NAMALWA (cell line): ENCODE measurements at regions not wholly inside any gene's neighbourhood (a gene's known extent, or its start where the extent isn't known, plus 50 kb on each side); places are given as distances from the start of the nearest gene placed in this dataset.

Experiments
- DNase-seq: peaks from one replicate; pipeline ENCODE4 v3.0.0-alpha.2; 2015; ENCODE audit warnings: low spot score

- DNase-seq = no peak
Measured at GRCh38 chr3:27861046-27862036, 139.2 kb upstream of the EOMES start.

DNA sequence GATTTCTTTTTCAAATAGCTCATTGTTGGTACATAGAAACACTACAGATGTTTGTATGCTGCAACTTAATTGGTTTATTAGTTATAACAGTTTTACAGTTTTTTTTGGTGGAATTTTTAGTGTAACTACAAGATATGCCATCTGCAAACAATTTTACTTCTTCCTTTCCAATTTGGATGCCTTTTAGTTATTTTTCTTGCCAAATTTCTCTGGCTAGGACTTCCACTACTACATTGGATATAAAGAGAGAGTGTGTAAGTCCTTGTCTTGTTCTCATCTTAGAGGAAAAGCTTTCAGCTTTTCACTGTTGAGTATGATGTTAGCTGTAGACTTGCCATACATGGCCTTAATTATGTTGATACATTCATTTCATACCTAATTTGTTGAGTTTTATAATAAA, 143.6 kb upstream of the EOMES start:
- DNase-seq = no peak

DNA sequence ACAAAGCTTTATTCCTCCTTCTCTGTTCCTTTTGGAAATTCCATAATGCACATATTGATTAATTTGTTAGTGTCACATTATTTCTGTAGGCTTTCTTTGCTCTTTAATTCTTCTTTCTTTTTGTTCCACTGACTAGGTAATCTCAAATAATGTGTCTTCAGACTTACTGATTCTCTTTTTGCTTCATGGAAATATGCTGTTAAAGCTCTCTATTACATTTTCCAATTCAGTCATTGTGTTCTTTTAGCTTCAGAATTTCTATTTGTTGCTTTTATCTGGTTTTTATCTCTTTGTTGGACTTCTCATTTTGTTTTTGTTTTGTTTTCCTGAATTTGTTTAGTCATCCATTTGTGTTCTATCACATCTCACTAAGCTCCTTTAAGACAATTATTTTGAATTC, 147.0 kb upstream of the EOMES start:
- no peak for DNase-seq

DNA sequence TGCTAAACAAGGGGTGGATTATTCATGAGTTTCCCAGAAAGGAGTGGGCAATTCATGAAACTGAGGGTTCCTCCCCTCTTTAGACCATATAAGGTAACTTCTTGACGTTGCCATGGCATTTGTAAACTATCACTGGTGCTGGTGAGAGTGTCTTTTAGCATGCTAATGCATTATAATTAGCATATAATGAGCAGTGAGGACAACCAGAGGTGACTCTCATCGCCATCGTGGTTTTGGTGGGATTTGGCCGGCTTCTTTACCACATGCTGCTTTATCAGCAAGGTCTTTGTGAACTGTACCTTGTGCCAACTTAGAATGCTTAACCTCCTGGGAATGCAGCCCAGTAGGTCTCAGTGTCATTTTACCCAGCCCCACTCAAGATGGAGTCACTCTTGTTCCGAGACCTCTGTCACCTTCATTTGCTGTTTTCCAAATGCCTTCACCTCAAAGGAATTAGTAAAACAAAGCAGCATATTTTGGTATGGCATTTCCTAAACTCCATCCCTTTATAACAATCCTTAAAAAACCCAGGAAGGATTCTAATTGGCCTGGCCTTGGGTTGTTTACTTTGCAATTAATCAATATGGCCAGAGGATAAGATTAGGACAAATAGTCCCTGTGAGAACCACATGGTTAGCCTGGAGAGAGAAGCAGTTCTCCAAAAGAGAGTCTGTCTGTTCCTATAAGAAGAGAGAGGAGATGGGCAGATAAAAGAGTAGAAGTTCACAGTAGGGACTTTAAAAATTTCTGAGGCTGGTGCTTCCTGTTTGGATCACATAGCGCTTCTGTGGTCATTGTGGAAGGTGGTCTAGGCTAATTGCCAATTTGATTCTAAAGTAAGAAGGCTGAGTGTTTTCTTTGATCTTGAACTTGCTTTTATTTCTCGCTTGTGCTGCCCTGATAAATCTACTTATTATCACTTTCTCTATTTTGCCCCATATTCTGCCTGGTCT, 155.2 kb upstream of the EOMES start:
- DNase-seq = no peak

DNA sequence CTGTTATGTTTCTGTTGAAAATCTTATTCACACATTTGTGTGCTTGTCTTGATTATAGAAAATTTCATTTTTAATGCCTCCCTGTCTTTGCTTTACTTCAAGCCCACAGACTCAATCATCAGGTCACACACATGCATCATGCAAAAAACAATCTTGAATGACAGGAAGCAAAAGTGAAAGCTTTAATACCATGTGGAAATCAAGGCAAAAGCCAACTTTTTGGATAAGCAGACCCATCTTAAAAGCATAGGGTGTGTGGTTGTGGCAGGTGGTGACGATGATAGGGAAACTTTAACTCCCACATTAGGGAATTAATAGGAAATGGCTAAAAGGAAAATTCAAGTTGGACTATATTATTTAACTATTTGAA, 155.9 kb upstream of the EOMES start:
- no peak for DNase-seq

DNA sequence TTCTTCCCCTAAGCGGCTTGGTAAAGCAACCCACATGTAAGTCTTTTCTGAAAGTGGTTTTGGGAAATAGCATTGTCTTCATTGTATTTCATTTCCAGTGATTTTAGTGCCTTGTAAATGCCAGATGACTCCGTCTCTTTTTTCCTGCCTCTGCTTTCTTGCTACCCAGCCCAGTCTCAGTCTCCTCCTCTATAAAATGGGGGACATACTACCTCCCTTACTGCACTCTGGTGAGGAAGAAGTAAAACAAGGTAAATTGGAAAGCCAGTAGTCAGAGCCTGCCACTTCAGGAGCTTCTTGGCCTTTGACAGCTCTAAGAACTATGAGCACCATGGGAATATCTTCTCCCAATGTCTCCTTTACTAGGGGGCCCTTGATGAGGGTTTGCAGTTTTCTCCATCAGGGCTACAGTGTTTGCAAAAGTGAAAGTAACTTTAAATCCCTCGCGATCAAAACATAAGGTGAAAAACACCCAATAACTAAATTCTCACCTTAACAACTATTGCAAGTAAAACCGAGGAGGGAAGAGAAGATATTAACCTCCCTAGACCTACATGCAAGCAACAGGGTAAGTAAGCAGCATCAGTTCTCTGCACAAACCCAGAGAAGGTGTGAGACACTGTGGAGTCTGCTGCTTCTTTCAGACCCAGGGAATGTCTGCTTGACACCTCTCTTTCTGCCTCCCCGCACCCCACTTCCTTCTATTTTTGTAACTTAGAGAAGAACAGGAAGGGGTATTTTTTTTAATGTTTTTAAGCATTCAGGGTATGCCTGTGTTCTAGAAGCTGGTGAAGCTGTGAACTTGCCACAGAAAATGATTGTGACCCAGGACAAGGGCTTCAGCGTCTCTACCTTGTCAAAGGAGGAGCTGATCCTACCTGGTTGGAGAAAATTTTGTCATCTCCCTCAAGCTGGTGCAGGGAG, 159.1 kb upstream of the EOMES start:
- DNase-seq = peak; percentile 16

GRCh38 chr3:27883266-27883665, 161.1 kb upstream of the EOMES start:
- DNase-seq = no peak

DNA sequence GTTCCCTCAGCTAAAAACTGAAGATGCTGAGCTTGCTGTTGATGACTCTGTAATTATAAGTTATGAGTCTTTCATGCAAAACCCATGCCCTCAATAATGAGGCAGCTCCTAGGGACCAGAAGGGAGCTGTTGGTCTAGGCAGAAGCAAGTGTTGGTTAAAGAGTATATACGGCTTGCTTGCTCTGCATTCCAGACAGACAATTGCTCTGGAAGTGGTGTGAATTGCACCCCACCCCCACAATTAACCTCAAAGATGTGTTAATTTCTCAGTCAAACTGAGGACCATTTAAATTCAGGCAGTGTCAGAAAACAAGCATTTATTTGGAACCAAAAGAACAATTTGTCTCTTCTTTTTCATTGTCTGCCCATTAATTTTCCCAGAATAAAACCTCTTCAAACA, 163.5 kb upstream of the EOMES start:
- DNase-seq = no peak

- no peak for DNase-seq
Measured at GRCh38 chr3:27888562-27888961, 166.4 kb upstream of the EOMES start.

DNA sequence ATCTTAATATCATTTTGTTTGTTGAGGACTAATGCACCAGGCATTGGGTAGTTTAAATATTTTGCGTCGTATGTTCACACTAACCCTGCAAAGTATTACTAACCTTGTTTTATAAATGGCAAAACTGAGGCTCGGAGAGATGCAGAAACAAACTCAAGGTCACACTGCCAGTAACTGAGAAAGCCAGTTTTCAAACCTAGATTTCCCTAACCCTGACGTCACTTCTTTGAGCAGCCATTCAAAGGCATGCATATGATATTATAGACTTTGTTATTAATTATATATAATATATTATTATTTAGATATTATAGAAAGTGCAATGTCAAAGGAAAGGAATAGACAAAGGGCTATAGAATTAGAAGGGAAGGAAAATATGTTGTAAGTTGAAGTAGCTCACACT, 167.6 kb upstream of the EOMES start:
- no peak for DNase-seq

GRCh38 chr3:27900316-27900715, 178.2 kb upstream of the EOMES start:
- DNase-seq = no peak

GRCh38 chr3:27903446-27903845, 181.3 kb upstream of the EOMES start:
- DNase-seq = no peak

DNA sequence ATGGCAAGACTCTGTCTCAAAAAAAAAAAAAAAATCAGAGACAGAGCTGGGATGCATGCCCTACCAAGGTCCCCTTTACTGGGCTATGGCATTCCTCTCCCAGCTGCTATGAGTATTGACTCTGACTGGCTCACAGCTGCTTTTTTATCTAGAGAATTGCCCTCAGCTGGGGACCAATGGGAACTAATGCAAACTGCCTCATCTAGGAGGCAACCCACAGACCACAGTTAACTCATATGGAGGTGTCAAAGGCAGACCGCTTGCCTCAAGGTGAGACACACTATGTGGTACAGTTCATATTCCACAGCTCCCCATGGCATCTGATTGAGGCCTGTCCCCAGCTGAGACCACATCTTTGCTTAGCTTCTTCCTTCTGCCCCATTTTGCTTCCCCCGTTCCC, 183.5 kb upstream of the EOMES start:
- DNase-seq = no peak

DNA sequence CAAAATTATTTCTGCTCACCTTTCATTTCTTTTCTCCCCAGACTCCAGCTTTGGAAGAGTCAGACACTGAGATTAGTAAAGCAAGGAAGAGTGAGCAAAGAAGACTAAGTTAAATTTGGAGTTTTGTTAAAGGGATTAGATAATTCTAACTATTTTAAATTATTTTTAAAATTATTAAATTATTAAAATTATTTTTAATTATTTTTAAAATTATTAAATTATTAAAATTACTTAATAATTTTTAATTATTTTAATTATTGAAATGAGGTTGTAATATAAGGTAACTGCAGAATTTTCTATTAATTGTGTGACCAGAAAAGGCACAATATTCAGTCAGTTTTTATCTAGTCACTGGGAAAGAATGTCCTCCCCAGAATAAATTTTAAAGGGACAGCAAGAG, 185.0 kb upstream of the EOMES start:
- DNase-seq = no peak

- no peak for DNase-seq
Measured at GRCh38 chr3:27907929-27908328, 185.8 kb upstream of the EOMES start.

DNA sequence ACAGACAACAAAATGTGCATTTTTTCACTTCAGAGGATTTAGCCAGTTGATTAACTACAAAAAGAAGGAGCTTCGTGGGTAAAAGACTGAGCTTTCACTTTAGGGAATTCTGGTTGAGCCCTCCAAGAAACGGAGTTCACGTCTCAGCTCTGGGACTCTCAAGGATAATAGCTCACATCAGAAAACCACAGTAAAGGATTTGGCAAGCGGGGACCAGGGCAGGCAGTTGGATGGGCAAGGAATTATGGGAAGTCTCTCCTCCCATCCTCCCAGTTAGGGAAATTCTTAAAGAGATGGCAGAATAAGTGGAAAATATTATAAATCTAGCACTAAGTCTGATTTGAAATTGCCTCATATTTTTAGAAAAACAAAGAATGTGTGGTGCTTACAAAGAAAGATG, 188.3 kb upstream of the EOMES start:
- DNase-seq = no peak

GRCh38 chr3:27914199-27914598, 192.1 kb upstream of the EOMES start:
- DNase-seq = no peak

DNA sequence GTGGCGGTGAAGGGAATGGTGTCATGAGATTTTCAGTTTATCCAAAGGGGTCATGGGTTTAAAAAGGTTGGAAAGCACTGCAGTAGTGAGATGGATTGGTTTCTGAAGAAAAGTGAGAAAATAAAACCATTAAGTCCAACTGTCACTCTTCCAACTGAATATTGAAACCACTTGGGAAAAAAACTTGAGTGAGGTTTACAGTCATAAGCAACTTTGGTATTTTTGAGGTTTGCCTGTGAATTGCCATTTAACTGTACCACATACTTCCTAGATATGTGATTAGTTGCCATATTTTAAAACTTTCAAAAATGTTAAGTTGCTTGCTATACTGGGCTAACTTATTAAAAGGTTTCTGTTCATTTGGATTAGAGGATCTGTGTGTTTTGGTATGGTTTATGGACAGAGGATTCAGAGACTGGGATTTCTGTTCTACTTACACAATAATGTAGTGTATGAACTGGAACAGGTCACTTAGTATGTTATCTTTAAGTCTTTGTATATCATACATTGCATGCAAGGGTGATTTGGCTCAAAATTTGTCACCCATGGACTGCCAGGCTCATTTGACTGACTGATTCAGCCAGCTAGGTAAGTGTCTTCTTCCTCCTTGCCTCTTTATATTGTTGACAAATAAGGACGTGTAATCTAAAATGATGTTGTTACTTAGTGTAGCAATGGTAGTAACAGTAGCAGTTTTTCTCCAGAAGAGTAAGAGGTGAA, 201.4 kb upstream of the EOMES start:
- no peak for DNase-seq

- DNase-seq = no peak
Measured at GRCh38 chr3:27927882-27928281, 205.8 kb upstream of the EOMES start.

- no peak for DNase-seq
Measured at GRCh38 chr3:27930052-27930602, 208.0 kb upstream of the EOMES start.

GRCh38 chr3:27935492-27935891, 213.4 kb upstream of the EOMES start:
- no peak for DNase-seq
